ENCODE measurements at regions not wholly inside any gene's neighbourhood (a gene's known extent, or its start where the extent isn't known, plus 50 kb on each side); places are given as distances from the start of the nearest gene placed in this dataset.

DNA sequence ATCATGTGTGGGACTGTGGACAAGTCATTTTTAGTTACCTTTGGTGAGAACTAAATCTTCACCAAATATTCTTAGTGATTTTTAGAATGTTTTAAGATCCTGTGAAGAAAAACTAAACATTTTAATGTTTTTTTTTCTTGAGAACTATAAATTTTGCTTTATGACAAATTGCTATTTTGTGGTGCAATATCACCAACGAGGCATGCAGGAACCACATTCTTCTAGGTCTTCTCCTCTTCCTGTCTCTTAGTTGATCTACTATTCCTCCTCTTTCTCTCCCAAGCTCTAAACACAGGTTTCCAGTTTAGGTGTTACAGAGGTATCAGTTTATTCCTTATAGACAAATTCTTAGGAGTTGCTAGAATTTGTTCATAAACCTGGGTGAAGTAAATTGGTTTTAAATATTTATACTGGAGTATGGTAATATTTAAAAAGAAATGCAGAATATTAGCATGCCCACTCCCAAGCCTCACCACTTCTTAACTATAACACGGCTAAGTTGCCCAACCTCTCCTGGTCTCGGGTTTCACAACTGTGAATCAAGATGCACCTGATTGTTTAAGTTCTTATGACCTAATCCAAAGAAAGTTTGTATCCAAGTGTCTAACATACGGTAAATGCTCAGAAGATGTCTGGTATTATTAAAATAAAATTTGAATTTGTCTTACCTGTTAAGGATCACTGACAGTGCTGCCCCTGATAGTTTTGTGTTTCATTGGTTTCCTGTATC lies 56.5 kb upstream of the CLNK start:
- Histone ChIP-seq H3K27ac (no peak overlapping the region), H3K36me3 (no peaks in the 10 kb centered on the region), H3K4me3 (no peak overlapping the region), H3K4me1 (no peaks in the 10 kb centered on the region), H3K27me3 (no peaks in the 10 kb centered on the region), H3K9me3 (no peaks in the 10 kb centered on the region)
- in situ Hi-C loops (cut with MboI; ENCODE audit: low pct_ligation_motif_present in 1 of 4, low pct_unique_long_range_greater_than_20kb in 1 of 4, low sequenced_read_pairs in 3 of 4): no loop called here
- TF ChIP-seq, protein P1, sequence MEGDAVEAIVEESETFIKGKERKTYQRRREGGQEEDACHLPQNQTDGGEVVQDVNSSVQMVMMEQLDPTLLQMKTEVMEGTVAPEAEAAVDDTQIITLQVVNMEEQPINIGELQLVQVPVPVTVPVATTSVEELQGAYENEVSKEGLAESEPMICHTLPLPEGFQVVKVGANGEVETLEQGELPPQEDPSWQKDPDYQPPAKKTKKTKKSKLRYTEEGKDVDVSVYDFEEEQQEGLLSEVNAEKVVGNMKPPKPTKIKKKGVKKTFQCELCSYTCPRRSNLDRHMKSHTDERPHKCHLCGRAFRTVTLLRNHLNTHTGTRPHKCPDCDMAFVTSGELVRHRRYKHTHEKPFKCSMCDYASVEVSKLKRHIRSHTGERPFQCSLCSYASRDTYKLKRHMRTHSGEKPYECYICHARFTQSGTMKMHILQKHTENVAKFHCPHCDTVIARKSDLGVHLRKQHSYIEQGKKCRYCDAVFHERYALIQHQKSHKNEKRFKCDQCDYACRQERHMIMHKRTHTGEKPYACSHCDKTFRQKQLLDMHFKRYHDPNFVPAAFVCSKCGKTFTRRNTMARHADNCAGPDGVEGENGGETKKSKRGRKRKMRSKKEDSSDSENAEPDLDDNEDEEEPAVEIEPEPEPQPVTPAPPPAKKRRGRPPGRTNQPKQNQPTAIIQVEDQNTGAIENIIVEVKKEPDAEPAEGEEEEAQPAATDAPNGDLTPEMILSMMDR (IDR thresholded peaks at IDR 0.05): no peak
- no peak for TF ChIP-seq POLR2AphosphoS5 (IDR thresholded peaks at IDR 0.05)
- TF ChIP-seq POLR2A (IDR thresholded peaks at IDR 0.05): no peak
- no peak for TF ChIP-seq EP300 (IDR thresholded peaks at IDR 0.05; ENCODE audit: low read depth)
- intact Hi-C loops (cut with DNase I; ENCODE audit: low total_unique reads): no loop called here
- no peak for DNase-seq
- WGBS, 2 donors (ENCODE audit: low coverage in 1 of 2): 79 to 82% methylated on average over 3 to 4 of the region's 4 CpGs

DNA sequence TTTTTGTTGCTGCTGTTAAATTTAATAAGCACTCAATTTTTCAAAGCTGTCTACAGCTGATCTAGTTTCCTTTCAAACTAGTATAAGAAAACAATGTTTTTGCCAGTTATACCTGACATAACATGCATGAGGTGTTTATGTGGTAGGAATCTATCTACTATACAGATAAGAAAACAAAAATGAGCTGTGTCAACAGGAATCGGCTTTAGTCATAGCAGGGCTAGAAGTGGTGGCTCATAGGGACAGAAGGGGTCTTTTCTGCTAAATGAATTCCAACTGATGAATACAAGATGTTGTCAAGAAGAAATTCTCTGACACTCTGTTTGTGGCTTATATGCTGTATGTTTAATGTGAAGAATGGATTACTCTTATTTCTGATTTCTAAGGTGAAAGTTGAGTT lies 55.7 kb upstream of the CLNK start:
- no peak overlapping the region for H3K4me3 ChIP-seq
- WGBS, 2 donors (ENCODE audit: low coverage in 1 of 2): 92 to 100% methylated on average over 1 of the region's 1 CpG
- H3K4me1 ChIP-seq: no peaks in the 10 kb centered on the region

DNA sequence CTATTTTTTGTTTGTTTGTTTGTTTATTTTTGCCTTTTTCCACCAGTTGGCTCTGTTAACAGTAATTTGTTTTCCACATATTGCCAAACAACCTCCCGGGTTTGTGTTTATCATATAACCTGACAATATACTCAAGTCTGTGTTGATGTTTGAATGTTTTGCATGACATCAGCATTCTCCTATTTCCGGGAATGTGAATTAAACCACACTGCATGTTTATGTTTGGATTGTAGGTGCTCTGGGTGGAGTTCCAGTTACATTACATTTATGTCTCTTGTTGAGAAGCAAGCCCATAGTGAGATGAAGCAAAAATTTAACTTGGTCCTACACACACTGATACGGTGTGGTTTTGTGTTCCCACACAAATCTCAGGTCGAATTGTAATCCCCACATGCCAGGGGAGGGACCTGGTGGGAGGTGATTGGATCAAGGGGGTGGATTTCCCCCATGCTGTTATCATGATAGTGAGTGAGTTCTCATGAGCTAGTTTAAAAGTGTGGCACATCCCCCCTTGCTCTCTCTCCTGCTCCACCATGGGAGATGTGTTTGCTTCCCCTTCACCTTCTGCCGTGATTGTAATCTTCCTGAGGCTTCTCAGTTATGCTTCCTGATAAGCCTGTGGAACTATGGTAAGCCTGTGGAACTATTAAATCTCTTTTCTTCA lies 54.4 kb upstream of the CLNK start:
- H3K4me3 ChIP-seq: no peak overlapping the region
- no peaks in the 10 kb centered on the region for H3K4me1 ChIP-seq
- intact Hi-C loops (cut with DNase I; ENCODE audit: low total_unique reads): no loop called here
- no peaks in the 10 kb centered on the region for H3K27me3 ChIP-seq
- no peaks in the 10 kb centered on the region for H3K36me3 ChIP-seq
- TF ChIP-seq POLR2A (IDR thresholded peaks at IDR 0.05): no peak
- TF ChIP-seq POLR2AphosphoS5 (IDR thresholded peaks at IDR 0.05): no peak
- no peak for TF ChIP-seq EP300 (IDR thresholded peaks at IDR 0.05; ENCODE audit: low read depth)
- TF ChIP-seq, protein P1 (IDR thresholded peaks at IDR 0.05): no peak
- in situ Hi-C loops (cut with MboI; ENCODE audit: low pct_ligation_motif_present in 1 of 4, low pct_unique_long_range_greater_than_20kb in 1 of 4, low sequenced_read_pairs in 3 of 4): no loop called here
- H3K9me3 ChIP-seq: no peaks in the 10 kb centered on the region
- WGBS, 2 donors (ENCODE audit: low coverage in 1 of 2): 80 to 92% methylated on average over 2 to 5 of the region's 5 CpGs
- H3K27ac ChIP-seq: no peak overlapping the region
- no peak for DNase-seq

More for the DNA sequence above, 55.7 kb upstream of the CLNK start:
- TF ChIP-seq POLR2AphosphoS5 (IDR thresholded peaks at IDR 0.05) (no peak), EP300 (IDR thresholded peaks at IDR 0.05; ENCODE audit: low read depth) (no peak), POLR2A (IDR thresholded peaks at IDR 0.05) (no peak)
- TF ChIP-seq, protein P1 (IDR thresholded peaks at IDR 0.05): no peak
- Histone ChIP-seq H3K27me3 (no peaks in the 10 kb centered on the region), H3K27ac (no peak overlapping the region), H3K36me3 (no peaks in the 10 kb centered on the region), H3K9me3 (no peaks in the 10 kb centered on the region)
- in situ Hi-C loops (cut with MboI; ENCODE audit: low pct_ligation_motif_present in 1 of 4, low pct_unique_long_range_greater_than_20kb in 1 of 4, low sequenced_read_pairs in 3 of 4) (no loop called here), intact Hi-C loops (cut with DNase I; ENCODE audit: low total_unique reads) (no loop called here)
- DNase-seq: no peak

DNA sequence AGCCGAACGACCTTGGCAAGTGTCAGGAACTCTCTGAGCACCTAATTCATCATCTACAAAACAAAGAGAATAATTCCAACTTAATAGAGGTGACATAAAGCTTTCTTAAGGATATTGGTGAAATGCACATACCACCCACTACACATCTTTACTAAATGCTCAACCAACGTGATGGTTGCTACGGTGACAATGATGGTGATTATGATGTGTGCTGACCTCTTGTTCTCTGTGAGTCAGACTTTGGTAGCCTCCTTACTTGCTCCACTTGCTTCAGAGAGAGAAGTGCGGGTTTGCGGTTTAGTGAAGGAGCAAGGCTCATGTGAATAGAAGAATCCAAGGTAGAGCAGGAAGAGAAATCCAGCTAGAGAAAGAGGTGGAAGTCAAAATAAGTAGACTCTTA lies 52.8 kb upstream of the CLNK start:
- H3K27me3 ChIP-seq: no peaks in the 10 kb centered on the region
- H3K36me3 ChIP-seq: no peaks in the 10 kb centered on the region
- no peaks in the 10 kb centered on the region for H3K9me3 ChIP-seq
- H3K4me3 ChIP-seq: no peak overlapping the region
- intact Hi-C loops (cut with DNase I; ENCODE audit: low total_unique reads): no loop called here
- no peak for DNase-seq
- H3K4me1 ChIP-seq: no peaks in the 10 kb centered on the region
- H3K27ac ChIP-seq: no peak overlapping the region
- 83 to 89% methylated on average over 6 of the region's 6 CpGs for WGBS, 2 donors (ENCODE audit: low coverage in 1 of 2)
- no peak for TF ChIP-seq EP300 (IDR thresholded peaks at IDR 0.05; ENCODE audit: low read depth)
- TF ChIP-seq POLR2AphosphoS5 (IDR thresholded peaks at IDR 0.05): no peak
- TF ChIP-seq, protein P1 (IDR thresholded peaks at IDR 0.05): no peak
- no peak for TF ChIP-seq POLR2A (IDR thresholded peaks at IDR 0.05)
- in situ Hi-C loops (cut with MboI; ENCODE audit: low pct_ligation_motif_present in 1 of 4, low pct_unique_long_range_greater_than_20kb in 1 of 4, low sequenced_read_pairs in 3 of 4): no loop called here
